ENCODE measurements at regions not wholly inside any gene's neighbourhood (a gene's known extent, or its start where the extent isn't known, plus 50 kb on each side); places are given as distances from the start of the nearest gene placed in this dataset.
"Not testable (repeated sequence)": the region's sequence is repeated elsewhere in the genome, so short reads cannot be mapped to it uniquely, and the experiment has no call there.

GRCh38 chr1:173344034-173344743, 132.9 kb upstream of the PRDX6 start:
- DNase-seq: no peak

DNA sequence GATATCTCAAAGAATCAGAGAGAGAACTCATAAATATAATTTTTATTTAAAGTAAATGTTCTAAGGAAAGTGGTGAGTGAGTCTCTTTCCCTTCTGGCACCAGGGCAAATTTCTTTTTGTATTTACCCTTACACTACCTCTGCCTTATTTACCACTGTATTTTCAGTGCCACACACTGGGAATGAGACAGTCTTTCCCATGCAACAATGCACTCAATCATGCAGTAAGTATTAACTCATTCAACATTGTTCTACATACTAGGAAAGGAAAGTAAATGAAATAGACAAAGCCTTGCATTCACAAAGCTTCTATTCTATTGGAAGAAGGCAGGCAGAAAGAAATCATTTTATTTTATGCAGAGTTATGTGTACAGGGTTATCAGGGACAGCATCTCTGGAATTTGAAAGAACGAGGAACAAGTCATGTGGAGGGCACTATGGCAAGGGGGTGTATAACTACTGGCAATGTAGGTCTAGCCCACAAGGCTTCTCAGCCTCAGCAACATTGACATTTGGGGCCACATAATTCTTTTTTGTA, 129.8 kb upstream of the PRDX6 start:
- no peak for DNase-seq

GRCh38 chr1:173352635-173353034, 124.5 kb upstream of the PRDX6 start:
- not testable (repeated sequence) for DNase-seq

DNA sequence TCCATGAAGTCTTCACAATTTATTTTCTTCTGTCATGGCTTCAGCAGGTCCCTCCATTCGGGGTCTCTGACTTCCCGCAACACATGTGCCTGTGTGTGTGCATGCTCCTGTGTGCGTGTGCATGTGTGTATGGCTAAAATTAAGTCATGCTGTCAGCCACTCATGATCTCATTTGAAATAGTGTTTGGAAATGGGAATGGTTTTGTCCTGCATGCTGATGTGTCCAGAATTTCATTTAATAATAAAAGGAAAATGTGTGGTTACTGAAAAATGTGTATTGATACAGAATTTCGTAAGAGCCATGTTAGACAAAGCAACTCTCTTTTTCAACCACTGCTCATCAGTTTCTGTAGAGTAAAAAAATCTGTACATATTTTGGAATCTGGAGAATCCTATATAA, 123.8 kb upstream of the PRDX6 start:
- DNase-seq: no peak

- DNase-seq: no peak
Measured at GRCh38 chr1:173354937-173355280, 122.2 kb upstream of the PRDX6 start.

DNA sequence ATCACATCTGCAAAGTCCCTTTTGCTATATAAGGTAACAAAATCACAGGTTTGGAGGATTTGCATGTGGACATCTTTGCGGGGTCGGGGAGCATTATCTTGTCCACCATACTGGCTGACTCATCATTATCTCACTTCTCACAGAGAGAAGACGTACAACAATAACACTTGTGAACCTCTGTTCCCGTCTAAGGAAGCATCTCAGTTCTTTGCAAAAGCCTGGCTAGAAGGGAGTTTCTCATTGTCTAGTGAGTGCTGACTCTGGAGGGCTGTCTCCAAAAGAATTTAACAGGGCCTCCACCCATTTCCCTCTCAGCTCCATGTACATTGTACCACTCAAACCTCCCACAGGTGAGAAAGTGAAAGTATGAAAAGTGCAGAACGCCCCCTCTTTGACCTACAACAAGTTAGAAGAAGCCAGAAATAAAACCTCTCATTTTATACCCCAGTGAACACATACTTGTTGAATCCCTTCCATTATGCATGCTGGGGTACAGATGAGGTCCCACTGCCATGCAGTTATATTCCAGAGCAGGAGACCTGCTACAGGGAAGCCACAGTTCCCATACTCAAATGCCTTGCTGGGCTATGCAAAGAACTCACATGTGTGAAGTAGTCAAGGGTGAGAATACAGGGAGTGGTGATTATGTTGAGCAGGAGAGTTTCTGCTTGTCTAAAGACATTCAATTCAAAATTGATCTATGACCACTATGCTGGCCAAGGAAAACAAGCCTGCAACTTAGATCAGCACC, 121.7 kb upstream of the PRDX6 start:
- DNase-seq: no peak

- DNase-seq: no peak
Measured at GRCh38 chr1:173356191-173356762, 120.9 kb upstream of the PRDX6 start.

DNA sequence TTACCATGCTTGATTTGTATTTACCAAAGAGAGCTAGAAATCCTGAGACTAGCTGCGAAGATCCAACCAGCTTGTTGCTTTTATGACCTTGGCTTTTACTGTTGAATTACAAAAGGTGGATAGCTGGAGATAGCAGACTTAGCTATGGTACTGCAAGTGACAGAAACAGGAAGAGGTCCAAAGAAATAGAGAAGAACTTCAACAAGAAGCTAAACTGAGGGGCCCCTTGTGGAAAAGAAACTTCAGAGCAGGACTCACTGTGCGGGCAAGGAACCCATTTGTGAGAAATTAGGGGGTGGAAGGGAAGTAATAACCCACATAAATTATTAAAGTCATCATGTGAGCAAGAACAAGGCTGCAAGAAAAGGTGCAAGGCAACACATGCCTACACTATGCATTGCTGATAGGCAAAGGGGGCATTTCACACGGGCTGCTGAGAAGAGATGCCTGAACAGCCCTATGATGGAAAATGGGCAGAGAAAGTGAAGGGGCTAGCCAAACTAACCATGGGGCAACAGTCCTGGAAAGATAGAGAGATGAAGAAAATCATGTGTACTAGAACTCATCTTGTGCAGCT, 116.6 kb upstream of the PRDX6 start:
- no peak for DNase-seq

DNA sequence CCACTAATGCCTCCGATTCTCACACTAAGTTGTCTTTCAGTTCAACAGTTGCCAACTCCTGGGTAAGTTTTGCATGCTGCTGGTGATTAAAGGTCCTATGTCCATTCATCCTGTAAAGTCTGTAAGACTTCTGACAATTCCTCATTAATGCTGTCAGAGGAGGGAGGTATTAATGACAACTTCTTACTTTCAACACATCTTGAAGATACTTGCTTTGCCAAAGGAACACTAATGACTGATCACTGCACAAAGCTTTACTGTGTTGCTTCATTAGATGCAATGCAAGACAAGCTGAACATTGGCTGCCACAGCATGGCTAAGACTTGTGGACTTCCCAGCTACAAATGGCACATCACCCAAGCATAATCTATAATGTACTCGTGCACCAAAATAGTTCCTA, 114.6 kb upstream of the PRDX6 start:
- DNase-seq: no peak

DNA sequence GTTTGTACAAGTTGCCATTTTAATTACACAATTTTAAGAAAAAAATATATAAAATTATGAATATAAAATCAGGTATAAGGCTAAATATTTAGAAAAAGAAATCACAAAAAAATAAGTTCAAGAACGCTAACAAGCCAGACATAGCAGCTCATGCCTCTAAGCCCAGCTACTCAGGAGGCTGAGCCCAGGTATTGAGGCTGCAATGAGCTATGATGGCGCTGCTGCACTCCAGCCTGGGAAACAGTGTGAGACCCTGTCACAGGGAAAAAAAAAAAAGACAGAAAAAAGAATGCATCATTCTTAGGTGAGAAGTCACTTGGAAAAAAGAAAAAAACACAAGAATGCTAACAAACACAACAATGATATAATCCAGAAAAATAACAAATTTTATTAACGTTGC, 112.3 kb upstream of the PRDX6 start:
- no peak for DNase-seq

- DNase-seq: no peak
Measured at GRCh38 chr1:173365341-173365740, 111.8 kb upstream of the PRDX6 start.

- no peak for DNase-seq
Measured at GRCh38 chr1:173367136-173367535, 110.0 kb upstream of the PRDX6 start.

GRCh38 chr1:173370586-173370985, 106.5 kb upstream of the PRDX6 start:
- DNase-seq: not testable (repeated sequence)

GRCh38 chr1:173376065-173376464, 101.1 kb upstream of the PRDX6 start:
- not testable (repeated sequence) for DNase-seq

- DNase-seq: no peak
Measured at GRCh38 chr1:173377266-173377665, 99.9 kb upstream of the PRDX6 start.

DNA sequence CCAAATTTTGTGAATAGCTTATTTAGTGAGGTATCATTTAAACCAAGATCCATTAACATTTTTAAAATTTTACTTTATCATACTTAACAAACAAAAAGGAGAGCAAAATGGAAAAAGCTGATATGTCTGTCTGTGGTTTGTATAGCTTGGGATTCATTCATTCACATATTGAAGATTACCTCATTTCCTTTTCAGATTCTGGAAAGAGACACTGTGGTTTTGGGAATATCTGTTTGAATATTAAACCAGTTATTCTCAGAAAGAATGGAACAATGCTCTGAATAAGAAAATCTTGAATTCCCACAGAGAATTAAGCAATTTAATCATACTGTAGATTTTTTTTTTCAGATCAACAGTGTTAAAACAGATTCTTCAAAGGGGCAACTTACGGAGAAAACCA, 93.8 kb upstream of the PRDX6 start:
- DNase-seq: no peak

DNA sequence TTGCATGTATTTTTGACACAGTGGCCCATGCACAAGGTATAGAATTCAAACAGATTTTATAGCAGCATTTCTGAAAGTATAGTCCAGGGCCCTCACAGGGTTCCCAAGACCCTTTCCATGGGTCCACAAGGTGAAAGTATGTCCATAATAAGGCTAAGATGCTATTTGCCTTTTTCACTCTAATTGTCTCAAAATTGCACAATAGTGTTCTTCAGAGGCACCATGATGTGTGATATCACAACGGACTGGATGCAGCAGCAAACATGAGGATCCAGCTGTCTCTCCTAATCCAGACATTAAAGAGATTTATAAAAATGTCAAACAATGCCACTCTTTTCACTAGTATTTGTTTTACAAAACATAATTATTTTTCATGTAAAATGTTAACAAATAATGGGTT, 88.8 kb upstream of the PRDX6 start:
- no peak for DNase-seq

GRCh38 chr1:173392895-173393658, 84.1 kb upstream of the PRDX6 start:
- DNase-seq: no peak

GRCh38 chr1:173393659-173394000, 83.5 kb upstream of the PRDX6 start:
- no peak for DNase-seq

- DNase-seq: not testable (repeated sequence)
Measured at GRCh38 chr1:173394813-173395212, 82.3 kb upstream of the PRDX6 start.

DNA sequence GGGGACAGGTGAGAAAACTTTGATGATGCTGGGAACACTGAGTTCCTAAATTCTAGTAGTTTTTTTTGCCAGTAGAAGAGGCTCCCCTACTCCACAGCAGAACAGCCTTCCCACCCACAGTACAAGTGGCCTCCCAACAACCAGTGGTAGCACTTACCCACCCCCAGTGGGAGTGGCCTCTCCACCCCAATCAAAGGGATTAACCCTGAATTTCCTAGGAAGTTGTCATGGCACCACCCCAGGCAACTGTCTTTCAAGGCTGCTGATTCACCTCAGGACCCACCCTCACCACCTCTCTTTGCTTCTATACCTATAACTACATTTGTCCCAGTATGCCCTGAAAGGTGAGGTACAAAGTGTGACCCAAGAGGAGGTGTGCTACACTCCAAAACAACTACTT, 81.4 kb upstream of the PRDX6 start:
- no peak for DNase-seq

DNA sequence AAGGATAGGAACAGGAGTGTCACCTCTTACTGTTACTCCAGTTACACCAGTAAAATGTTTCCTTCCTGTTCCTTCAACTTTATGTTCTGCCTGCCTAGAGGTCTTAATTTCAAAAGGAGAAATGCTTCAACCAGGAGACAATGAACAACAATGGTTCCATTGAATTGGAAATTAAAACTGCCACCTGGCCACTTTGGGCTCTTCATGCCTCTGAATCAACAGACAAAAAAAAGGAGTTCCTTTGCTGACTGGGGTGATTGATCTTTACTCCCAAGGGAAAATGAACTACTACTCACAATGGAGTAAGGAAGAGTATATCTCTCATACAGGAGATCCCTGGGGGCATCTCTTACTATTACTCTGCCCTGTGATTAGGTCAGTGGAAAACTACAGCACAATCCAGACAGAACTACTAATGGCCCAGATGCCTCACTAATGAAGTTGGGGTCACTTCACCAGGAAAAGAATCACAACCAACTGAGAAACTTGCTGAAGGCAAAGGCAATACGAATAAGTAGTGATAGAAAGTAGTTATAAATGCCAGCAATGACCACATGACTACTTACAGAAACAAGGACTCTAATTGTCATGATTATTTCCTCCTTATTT, 76.6 kb upstream of the PRDX6 start:
- DNase-seq: no peak

GRCh38 chr1:173403996-173404395, 73.1 kb upstream of the PRDX6 start:
- DNase-seq: no peak
